GM18507 (cell line): ENCODE measurements at regions not wholly inside any gene's neighbourhood (a gene's known extent, or its start where the extent isn't known, plus 50 kb on each side); places are given as distances from the start of the nearest gene placed in this dataset.

Experiments
- DNase-seq: peaks from one replicate; pipeline ENCODE4 v3.0.0; 2011; ENCODE audit warnings: low read depth; ENCODE audit not compliant: insufficient read length; ENCODE audit errors: extremely low spot score
- FAIRE-seq: peaks from 2 replicates; lab custom pipeline; 2011; peaks lifted over from hg19 to GRCh38; lab: Jason Lieb, UNC

GRCh38 chr2:186254759-186255158 lies 231.3 kb upstream of the ZC3H15 start:
- FAIRE-seq, result no peak
- no peak for DNase-seq

DNA sequence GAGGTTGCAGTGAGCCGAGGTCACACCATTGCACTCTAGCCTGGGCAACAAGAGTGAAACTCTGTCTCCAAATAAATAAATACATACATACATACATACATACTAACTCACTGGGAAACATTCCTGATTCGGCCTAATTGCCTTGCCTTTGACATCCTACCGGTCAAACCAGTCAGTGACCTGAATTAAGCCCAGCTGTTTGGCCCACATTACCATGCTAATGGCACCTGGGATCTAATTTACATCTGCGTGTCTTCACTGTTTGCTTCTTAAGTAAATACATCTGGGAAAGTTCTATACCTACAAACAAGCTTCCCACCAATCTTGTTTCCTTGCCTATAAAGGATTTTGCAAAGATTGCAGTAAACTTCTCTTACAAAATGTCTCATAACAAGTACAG lies 230.2 kb upstream of the ZC3H15 start:
- FAIRE-seq (no peak), DNase-seq (no peak)

GRCh38 chr2:186256540-186256939 lies 229.5 kb upstream of the ZC3H15 start:
- DNase-seq, result no peak
- no peak for FAIRE-seq

- DNase-seq (no peak), FAIRE-seq (no peak)
Measured at GRCh38 chr2:186263673-186264250, 222.3 kb upstream of the ZC3H15 start.

GRCh38 chr2:186269536-186269935 lies 216.5 kb upstream of the ZC3H15 start:
- no peak for DNase-seq
- no peak for FAIRE-seq

DNA sequence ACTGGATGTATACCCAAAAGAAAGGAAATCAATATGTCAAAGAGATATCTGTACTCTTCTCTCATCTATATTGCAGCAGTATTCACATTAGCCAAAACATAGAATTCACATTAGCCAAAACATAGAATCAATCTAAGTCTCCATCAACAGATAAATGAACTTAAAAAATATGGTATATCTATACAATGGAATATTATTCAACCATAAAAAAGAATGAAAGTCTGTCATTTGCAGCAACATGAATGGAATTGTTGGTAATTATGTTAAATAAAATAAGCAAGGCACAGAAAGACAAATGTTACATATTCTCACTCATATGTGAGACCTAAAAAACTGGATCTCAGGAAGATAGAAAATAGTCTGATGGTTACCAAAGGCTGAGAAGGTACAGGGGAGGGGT lies 212.1 kb upstream of the ZC3H15 start:
- FAIRE-seq (no peak), DNase-seq (no peak)

DNA sequence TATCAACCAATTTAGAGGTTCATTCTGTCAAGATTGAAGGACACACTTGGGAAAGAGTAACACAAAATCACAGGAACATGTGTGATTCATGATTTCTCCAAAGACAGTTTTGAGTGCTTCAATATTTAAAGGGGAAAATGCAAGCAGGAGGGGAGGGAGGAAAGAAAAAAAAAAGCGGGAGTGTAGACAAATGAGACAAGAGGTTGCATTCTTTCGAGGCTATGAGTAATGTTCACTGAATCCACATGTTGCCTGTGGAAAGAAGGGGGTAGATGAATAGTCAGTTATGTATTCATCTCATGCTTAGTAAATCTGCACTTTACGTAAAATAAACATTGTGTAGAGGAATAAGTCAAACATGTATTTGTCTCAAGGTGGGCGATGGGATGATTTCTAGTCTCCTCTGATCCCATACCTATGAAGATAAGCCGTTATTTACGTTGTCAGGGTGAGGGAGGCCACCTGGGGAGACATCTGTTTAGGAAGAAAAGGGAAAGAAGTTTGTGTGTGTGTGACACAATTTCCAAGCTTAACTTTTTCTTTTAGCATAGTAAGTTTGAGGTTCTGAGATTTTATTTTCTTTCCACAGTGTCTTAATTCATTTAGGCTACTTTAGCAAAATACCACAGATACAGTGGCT lies 211.0 kb upstream of the ZC3H15 start:
- no peak for DNase-seq
- FAIRE-seq, result no peak

GRCh38 chr2:186276909-186277308 lies 209.2 kb upstream of the ZC3H15 start:
- DNase-seq (no peak), FAIRE-seq (no peak)

GRCh38 chr2:186281726-186282125 lies 204.3 kb upstream of the ZC3H15 start:
- DNase-seq (no peak), FAIRE-seq (no peak)

DNA sequence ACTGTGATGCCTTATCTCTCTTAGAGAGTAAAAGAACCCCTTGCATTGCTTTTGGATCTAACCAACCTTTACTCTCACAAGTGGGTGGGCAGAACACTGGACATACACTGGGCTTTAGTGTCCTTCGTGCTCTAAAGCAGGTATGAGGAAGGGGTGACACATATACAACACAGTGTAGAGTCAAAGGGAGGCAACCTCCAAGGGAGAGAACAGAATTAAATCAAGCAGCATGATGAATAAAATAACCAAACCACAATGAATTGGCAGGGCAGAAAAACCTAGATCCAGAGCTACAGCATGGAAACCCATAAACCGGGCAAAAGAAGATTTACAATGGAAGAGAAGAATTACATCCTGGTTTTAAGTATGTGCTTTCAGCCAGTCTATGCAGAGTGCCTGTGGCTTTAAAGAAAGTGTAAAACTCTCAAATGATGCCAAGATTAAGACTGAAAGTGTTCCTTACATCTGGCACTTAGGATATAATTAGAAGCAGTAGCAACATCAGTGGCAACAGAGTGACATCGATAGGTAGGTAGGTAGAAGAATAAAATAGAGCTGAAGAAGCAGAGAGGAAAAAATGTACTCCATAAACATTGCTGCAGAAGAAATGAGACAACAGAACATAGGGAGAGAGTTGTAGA lies 191.7 kb upstream of the ZC3H15 start:
- FAIRE-seq (no peak), DNase-seq (no peak)

DNA sequence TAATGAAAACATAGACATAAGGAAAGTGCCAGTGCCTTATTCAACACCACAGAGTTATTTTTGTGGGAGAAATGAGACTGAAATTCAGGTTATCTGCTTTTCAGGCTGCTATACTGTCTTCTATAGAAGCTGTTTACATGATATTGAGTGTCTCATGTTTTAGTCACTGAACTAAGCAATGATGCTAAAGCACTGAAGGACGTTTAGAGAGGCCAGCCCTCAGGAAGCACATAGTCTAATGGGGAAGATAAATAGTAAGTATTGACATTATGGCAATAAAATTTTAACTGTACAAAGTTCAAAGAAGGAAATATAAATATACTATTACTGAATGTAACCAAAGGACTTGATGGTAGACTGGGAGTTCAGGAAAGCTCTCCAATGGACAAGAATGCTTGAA lies 186.4 kb upstream of the ZC3H15 start:
- no peak for DNase-seq

GRCh38 chr2:186302263-186302662 lies 183.8 kb upstream of the ZC3H15 start:
- FAIRE-seq (no peak), DNase-seq (no peak)

More for the DNA sequence above, 186.4 kb upstream of the ZC3H15 start:
- FAIRE-seq, result no peak

- DNase-seq, result no peak
- no peak for FAIRE-seq
Measured at GRCh38 chr2:186303091-186303490, 183.0 kb upstream of the ZC3H15 start.

GRCh38 chr2:186304064-186304463 lies 182.0 kb upstream of the ZC3H15 start:
- DNase-seq, result no peak
- FAIRE-seq, result no peak

DNA sequence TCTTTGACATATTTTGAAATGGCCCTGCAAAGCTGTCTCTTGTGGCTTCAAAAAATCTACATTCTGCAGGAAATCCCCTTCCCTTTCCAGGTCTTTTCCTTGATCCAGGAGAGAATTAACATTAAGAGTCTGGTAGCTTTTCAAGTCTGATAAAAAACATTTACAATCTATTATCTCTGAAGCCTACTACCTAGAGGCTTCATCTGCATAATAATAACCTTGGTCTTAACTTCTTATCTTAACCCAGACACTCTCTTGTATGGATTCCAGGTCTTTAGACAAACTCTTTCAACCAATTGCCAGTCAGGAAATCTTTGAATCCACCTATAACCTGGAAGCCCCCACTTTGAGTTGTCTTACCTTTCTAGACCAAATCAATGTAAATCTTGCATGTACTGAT lies 179.3 kb upstream of the ZC3H15 start:
- DNase-seq (no peak), FAIRE-seq (no peak)

DNA sequence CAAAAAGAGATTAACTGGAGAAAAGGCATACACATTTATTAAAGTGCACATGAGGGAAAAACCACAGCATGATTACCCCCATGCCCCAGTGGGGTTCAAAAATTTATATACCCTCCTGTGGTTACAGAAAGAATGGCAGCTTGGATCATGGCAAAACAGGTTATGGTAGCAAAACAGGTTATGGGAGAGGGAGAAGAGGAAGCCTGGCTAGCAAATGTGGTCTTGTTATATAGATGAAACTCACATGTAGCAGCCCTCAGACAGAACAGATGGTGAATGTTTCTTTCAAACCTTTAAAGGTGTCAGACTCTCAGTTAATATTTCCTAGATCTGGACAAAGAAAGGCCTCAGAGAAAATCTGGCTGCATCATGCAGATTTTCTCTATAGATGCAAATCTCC lies 178.2 kb upstream of the ZC3H15 start:
- FAIRE-seq (peak; percentile 64), DNase-seq (no peak)

GRCh38 chr2:186308347-186308746 lies 177.7 kb upstream of the ZC3H15 start:
- DNase-seq (no peak), FAIRE-seq (no peak)

GRCh38 chr2:186309901-186310300 lies 176.2 kb upstream of the ZC3H15 start:
- no peak for FAIRE-seq
- no peak for DNase-seq

DNA sequence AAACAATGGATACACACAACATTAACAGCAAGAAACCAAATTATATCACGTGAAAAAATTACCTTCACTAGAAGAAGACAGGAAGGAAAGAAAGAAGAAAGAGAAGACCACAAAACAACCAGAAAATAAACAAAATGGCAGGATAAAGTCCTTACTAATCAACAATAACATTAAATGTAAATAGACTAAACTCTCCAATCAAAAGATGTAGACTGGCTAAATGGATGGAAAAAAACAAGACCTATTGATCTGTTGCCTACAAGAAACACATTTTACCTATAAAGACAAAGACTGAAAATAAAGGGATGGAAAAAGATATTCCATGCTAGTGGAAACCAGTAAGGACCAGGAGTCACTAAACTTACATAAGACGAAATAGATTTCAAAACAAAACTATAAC lies 167.0 kb upstream of the ZC3H15 start:
- DNase-seq (no peak), FAIRE-seq (no peak)

- FAIRE-seq, result no peak
- DNase-seq, result no peak
Measured at GRCh38 chr2:186325827-186326535, 160.1 kb upstream of the ZC3H15 start.
